GM18505 (cell line): ENCODE measurements at regions not wholly inside any gene's neighbourhood (a gene's known extent, or its start where the extent isn't known, plus 50 kb on each side); places are given as distances from the start of the nearest gene placed in this dataset.

Experiments
- ATAC-seq: cut with Tn5 transposase; IDR thresholded peaks from one replicate; pipeline ENCODE4 v1.9.1; 2021; ENCODE audit not compliant: unreplicated experiment
- POLR2A ChIP-seq: IDR thresholded peaks from 4 replicates; pipeline ENCODE4 v1.6.1; 2011; ENCODE audit warnings: borderline replicate concordance; ENCODE audit not compliant: insufficient read depth, insufficient read length; ENCODE audit errors: extremely low read depth

DNA sequence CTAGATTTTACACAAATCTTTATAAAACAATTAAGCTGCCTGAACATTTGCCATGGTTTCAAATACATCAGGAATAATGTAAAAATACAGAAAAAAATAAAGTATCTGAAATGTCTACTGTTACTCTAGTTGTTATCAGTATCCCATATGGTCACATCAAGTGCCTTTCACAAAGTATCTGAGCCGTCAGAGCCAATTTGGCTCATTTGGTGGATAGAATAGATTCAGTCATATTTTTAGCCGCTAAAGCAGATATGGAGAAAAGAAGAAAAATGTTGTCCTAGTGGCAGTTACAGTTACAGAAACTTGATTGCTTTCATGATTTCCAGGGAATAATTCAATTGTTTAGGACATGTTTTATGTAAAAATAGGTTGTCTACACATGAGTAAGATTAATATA is 641.1 kb downstream of the RAPGEF2 start:
- no peak for ATAC-seq
- no peak for TF ChIP-seq POLR2A

DNA sequence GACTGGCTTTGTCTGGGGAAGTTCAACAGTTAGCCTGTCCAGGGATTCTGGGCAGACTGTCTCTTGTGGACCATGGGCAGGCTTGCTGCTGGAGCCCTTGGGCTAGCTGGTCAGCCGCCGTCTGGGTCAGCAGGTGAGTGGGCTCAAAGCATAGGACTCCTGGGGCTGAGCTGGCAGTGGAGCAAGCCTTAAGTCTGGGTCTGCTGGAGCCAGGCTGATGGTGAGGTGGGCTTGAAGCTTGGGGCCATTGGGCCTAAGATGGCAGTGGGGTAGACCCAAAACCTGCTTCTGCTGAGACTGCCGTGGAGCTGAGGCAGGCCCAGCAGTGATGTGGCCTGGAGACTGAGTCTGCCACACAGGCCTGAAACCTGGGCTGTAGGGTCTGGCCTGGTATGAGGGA is 645.1 kb downstream of the RAPGEF2 start:
- no peak for ATAC-seq
- TF ChIP-seq POLR2A = no peak

DNA sequence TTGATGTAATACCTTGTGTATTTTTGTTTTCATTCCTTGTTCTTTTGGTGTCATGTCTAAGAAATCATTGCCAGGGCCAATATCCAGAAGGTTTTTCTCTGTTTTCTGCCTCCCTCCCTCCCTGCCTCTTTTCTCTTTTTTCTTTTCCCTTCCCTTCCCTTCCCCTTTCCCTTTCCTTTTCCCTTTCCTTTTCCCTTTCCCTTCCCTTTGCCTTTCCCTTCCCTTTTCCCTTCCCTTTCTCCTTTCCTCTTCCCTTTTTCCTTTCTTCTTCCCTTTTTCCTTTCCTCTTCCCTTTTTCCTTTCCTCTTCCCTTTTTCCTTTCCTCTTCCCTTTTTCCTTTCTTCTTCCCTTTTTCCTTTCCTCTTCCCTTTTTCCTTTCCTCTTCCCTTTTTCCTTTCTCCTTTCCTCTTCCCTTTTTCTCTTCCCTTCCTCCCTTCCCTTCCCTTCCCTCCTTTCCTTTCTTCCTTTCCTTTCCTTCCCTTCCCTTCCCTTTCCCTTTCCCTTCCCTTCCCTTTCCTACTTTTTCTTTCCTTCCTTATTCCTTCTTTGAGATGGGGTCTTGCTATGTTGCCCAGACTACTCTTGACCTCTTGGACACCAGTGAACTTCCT is 646.1 kb downstream of the RAPGEF2 start:
- TF ChIP-seq POLR2A = no peak

DNA sequence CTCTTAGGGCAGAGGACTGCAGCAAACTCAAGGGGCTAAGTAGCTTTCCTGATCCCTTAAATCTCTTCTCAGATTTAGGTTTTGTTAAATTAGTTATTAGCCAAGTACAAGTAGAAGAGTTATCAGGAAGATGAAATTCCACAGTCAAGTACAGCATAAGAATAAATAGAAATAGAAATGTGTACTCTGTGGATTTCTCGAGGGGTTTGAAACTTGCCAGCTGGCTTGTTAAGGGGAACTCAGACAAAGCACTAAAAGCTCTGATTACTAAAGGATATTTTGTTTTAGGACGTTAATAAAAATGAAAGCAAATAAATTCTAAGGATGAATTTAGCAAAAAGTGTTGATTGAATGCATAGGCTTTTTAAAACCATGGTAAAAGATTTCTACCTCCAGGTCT is 654.6 kb downstream of the RAPGEF2 start:
- no peak for TF ChIP-seq POLR2A
- ATAC-seq = no peak

More for the DNA sequence above, 646.1 kb downstream of the RAPGEF2 start:
- ATAC-seq = no peak

DNA sequence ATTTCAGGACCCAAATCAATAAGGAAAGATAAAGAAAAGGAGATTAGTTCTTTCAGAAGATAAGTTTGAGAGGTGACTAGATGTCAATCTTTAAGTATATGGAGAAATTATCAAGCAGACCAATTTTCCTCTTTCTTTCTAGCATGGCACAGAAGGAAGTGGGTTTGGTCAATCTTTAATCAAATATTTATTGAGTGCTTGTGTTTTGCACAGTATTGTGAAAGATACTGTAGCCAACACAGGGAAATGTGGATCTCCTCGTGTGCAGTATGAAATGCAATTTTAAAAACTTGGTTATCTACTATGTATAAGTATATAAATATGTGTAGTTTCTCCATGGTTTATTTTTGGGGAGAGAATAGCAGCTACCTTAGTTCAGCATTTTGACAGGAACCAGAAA is 655.2 kb downstream of the RAPGEF2 start:
- ATAC-seq = no peak
- TF ChIP-seq POLR2A = no peak

DNA sequence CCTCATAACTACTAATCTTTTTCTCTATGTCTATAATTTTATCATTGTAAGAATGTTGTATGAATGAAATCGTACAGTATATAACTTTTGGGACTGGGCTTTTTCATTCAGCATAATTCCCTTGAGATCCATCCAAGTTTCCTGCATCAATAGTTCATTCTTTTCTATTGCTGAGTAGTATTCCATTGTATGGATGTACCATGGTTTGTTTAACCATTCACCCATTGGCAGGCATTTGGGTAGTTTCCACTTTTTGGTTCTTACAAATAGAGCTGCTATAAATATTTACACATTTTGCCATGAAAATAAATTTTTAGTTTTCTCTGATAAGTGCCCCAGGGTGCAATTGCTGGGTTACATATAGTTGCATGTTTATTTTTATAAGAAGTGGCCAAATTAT is 659.8 kb downstream of the RAPGEF2 start:
- no peak for TF ChIP-seq POLR2A
- ATAC-seq = no peak

DNA sequence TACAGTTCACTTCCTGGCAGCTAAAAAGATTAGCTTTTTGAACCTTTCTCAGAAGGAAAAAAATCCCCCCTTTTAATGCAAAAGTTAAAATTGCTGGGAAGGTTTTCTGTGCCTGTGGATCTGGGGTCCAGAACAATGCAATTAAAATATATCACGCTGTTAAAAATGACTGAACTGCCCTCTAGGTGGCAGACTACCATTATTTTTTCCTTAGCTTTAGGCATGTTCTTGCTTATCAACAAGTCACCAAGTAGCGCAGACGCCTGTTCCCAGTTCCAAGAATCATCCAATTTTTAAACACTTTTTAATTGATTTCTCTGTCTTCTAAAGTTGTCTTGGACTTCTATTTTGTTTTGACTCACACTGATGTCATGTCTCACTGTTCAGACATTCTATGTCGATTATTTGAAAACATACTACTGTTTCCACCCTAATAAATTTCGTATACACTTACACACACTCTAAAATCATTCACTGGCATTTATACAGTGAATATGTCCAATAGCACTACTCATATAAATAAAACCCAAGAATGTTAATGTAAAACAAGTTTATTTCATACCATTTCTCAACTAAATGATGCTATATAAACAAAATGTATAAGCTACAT is 661.6 kb downstream of the RAPGEF2 start:
- TF ChIP-seq POLR2A = no peak
- peak; percentile 85 for ATAC-seq

DNA sequence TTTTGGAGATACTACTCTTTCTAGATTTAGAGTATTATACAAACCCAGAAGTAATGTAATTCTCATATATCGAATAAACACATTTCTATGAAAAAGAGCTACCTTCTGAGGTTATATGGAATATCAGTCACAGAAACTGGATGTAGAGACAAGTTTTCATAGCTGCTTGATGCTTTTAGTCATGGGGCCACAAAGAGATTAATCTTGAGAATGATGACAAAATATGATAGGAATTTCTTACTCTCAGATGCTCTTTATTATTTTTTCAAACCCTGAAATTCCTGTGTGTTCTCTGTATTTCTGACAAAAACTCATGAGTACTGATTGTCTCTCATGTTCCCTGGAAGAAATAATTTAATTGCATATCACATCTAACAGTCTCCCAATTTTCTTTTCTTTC is 662.5 kb downstream of the RAPGEF2 start:
- ATAC-seq = no peak
- TF ChIP-seq POLR2A = no peak

DNA sequence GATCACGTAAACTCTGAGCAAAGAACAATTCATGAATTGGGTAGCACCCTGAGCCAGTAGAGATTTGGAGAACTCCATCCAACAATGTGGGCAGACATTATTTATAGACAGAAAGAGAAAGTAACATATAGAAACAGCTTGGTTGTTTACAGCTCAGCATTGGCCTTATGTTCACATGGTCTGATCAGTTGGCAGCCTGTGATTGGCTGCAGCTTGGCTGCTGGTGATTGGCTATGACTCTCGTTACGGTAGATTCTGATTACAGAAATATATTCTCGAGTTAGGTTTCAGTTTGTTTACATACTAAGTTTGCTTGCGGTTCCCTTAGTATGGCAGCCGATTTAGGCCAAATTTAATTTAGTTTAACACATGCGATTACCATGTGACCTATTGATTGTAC is 663.4 kb downstream of the RAPGEF2 start:
- no peak for TF ChIP-seq POLR2A
- ATAC-seq = no peak

DNA sequence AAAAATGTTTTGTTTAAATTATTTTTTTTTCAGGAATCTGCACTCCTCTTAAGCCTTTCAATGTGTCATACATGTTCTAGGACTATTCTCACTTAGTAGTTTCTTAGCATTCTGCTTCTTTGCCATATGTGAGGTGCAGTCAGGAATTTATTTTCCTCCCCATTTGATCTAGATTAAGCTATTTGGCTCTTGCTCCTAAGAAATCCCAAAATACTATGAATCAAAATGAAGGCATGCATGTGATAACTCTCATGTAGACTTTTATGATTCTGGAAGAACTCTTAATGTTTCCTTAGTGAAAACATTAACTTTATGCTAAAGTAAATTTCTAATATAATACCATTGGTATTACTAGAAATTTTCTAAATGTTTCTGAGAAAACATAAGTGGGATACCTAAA is 664.5 kb downstream of the RAPGEF2 start:
- no peak for ATAC-seq
- no peak for TF ChIP-seq POLR2A

DNA sequence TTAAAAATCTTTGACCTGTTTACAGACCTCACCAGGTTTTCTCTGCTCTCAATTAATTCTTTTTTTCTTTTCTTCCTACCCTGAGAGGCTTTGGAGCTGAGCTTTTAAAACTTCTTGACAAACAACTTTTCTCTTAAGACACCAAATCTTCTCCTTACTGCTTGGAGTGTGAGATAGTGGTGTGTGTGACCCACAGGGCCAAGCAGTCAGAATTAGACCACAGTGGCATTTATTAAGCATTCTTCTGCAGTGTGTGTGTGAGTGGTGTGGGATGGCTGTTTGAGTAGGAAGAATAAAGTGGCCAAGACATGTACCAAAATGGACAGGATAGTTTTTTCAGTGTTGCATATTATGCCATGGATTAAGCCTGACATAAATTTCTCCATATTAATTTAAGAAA is 665.1 kb downstream of the RAPGEF2 start:
- ATAC-seq = no peak

DNA sequence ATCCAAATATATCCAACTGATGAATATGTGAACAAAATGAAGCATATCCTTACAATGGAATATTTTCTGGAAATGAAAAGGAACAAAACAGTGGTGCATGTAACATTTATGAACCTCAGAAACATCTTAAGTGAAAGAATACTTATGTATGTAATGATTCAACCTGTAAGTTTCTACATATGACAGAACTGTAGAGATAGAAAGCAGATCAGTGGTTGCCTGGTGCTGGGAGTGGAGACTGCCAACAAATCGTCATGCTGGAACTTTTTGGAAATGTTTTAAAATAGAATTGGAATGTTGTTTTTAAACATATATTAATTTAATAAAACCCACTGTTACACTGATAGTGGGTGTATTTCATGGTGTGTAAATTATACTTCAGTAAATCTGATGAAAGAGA is 667.5 kb downstream of the RAPGEF2 start:
- TF ChIP-seq POLR2A = no peak
- no peak for ATAC-seq

More for the DNA sequence above, 665.1 kb downstream of the RAPGEF2 start:
- TF ChIP-seq POLR2A = no peak

DNA sequence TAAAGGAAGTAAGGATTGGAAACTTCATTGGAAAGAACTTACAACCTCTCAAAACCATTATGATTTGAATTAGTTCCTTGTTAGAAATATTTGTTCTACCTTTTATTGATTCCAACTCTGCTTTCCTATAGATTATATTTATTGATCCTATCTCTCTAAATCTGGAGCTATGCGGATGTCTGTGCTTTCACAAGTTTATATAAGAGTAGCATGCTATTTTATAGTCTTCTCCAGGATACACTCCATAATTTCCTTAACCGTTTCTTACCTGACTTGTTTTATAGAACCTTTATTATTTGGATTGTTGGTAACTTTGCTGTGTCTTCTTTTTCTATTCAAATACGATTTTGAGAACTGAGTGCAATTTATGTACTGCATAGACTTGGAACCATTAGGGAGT is 668.1 kb downstream of the RAPGEF2 start:
- ATAC-seq = no peak
- TF ChIP-seq POLR2A = no peak

DNA sequence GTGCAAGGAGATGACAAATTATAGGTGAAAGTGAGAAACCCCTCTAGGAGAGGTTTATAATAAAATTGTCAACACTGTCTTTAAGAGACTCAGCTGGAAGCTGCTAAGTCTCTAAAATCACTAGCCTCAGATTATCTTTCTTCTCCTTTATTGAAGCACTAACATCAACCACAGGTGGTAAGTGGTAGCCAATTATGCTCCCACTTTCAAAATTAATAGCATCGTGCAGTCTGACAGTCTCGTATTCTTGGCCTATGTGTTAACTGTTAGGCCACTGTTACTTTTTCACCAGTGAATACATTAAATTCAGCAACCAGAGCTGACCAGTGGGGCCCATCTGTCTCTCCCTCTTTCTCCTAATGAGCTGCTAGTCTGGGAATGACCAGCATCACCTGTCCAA is 674.1 kb downstream of the RAPGEF2 start:
- TF ChIP-seq POLR2A = no peak
- no peak for ATAC-seq
